Adrenal gland (tissue), 5 donors: ENCODE measurements at regions not wholly inside any gene's neighbourhood (a gene's known extent, or its start where the extent isn't known, plus 50 kb on each side); places are given as distances from the start of the nearest gene placed in this dataset.

Experiments used
- CTCF ChIP-seq, 6 experiments: fragments of 450-650 bp in 4 of 6; fragments of 200-600 bp in 2 of 6; sonication (generic) in 1 of 6; IDR thresholded peaks; 1 replicate in 5 of 6; 2 replicates in 1 of 6; pipeline versions ENCODE4 v1.5.1 to v1.8.0; 2016 to 2021; ENCODE audit warnings: antibody characterized with exemption in 6 of 6, mild to moderate bottlenecking in 2 of 6, moderate library complexity in 1 of 6
- POLR2A ChIP-seq, 2 donors: fragments of 450-650 bp; IDR thresholded peaks; one replicate each; pipeline ENCODE4 v1.6.1; 2017; ENCODE audit warnings: antibody characterized with exemption in 2 of 2, mild to moderate bottlenecking in 2 of 2, moderate library complexity in 1 of 2
- donor health status: DM: no; HTN: no; CAD: no.

- TF ChIP-seq CTCF (IDR thresholded peaks at IDR 0.05) (no peak), POLR2A (IDR thresholded peaks at IDR 0.05) (no peak)
Measured at GRCh38 chr1:58095183-58095582, 451.3 kb downstream of the OMA1 start.
